H1 (cell line): ENCODE measurements at regions not wholly inside any gene's neighbourhood (a gene's known extent, or its start where the extent isn't known, plus 50 kb on each side); places are given as distances from the start of the nearest gene placed in this dataset.

Experiments used
- CTCF ChIA-PET: fragments of 300-600 bp; sonication (Branson Sonifier 250); formaldehyde crosslinking; loops from one replicate; lab custom pipeline; 2021; ENCODE audit not compliant: partially characterized antibody; lab: Charles Lee
- POLR2A ChIA-PET: fragments of 300-600 bp; sonication (Branson Sonifier 250); formaldehyde crosslinking; loops from one replicate; lab custom pipeline; 2021; ENCODE audit warnings: inconsistent platforms; ENCODE audit not compliant: partially characterized antibody; lab: Charles Lee
- DNase-seq, 2 experiments: peaks; one replicate each; pipeline versions ENCODE4 v3.0.0 to v3.0.0-alpha.2; 2010 to 2022; ENCODE audit warnings: low spot score in 2 of 2, low read depth in 1 of 2, mixed read lengths in 1 of 2
- FAIRE-seq: peaks from 2 replicates; lab custom pipeline; 2011; peaks lifted over from hg19 to GRCh38; lab: Jason Lieb, UNC
- H2AFZ ChIP-seq: 2 replicates; pipeline ENCODE4 v1.8.1; 2012; ENCODE audit warnings: low read length, inconsistent platforms
- H2AK5ac ChIP-seq: 2 replicates; pipeline ENCODE4 v1.6.1; 2013; ENCODE audit warnings: low read depth, low read length
- H2BK120ac ChIP-seq: replicated peaks from 2 replicates; pipeline ENCODE3; 2013; ENCODE audit warnings: low read depth, low read length, inconsistent platforms
- H2BK12ac ChIP-seq: 2 replicates; pipeline ENCODE4 v1.6.1; 2013; ENCODE audit warnings: low read depth, low read length
- H2BK15ac ChIP-seq: 2 replicates; pipeline ENCODE4 v1.6.1; 2013; ENCODE audit warnings: low read length
- H2BK20ac ChIP-seq: 2 replicates; pipeline ENCODE4 v1.6.1; 2013; ENCODE audit warnings: low read length
- H2BK5ac ChIP-seq: 2 replicates; pipeline ENCODE4 v1.6.1; 2013; ENCODE audit warnings: low read depth, low read length
- H3K14ac ChIP-seq: 2 replicates; pipeline ENCODE4 v1.6.1; 2013; ENCODE audit warnings: inconsistent platforms; ENCODE audit not compliant: insufficient read length
- H3K18ac ChIP-seq: 2 replicates; pipeline ENCODE4 v1.6.1; 2013; ENCODE audit warnings: low read length; ENCODE audit errors: extremely low read depth
- H3K23ac ChIP-seq: 2 replicates; pipeline ENCODE4 v1.6.1; 2013; ENCODE audit warnings: inconsistent platforms; ENCODE audit not compliant: insufficient read length
- H3K23me2 ChIP-seq: 2 replicates; pipeline ENCODE4 v1.6.1; 2013; ENCODE audit warnings: low read depth, low read length
- H3K27ac ChIP-seq: 2 replicates; pipeline ENCODE4 v1.6.1; 2011; ENCODE audit warnings: low read depth, low read length, inconsistent platforms
- H3K27me3 ChIP-seq, 4 experiments: replicated peaks in 1 of 4; 1 replicate in 1 of 4; 2 replicates in 3 of 4; pipeline versions ENCODE4 v1.6.1 to v1.8.1; 2011 to 2013; ENCODE audit warnings: low read length in 3 of 4, mild to moderate bottlenecking in 3 of 4, inconsistent platforms in 2 of 4, mixed read lengths in 2 of 4, moderate library complexity in 1 of 4; ENCODE audit not compliant: control insufficient read depth in 3 of 4, insufficient read depth in 3 of 4; ENCODE audit errors: extremely low read depth in 1 of 4
- H3K36me3 ChIP-seq, 4 experiments: 2 replicates each; pipeline versions ENCODE4 v1.6.1 to v1.8.1; 2011 to 2013; ENCODE audit warnings: mild to moderate bottlenecking in 4 of 4, low read length in 3 of 4, moderate library complexity in 2 of 4, control low read depth in 1 of 4, inconsistent platforms in 1 of 4; ENCODE audit not compliant: insufficient read depth in 4 of 4, control insufficient read depth in 2 of 4
- H3K4ac ChIP-seq: replicated peaks from 2 replicates; pipeline ENCODE3; 2013; ENCODE audit warnings: low read length, low read depth, mixed read lengths, inconsistent platforms; ENCODE audit not compliant: insufficient read length
- H3K4me1 ChIP-seq, 4 experiments: replicated peaks in 1 of 4; 1 replicate in 1 of 4; 2 replicates in 3 of 4; pipeline versions ENCODE4 v1.6.1 to v1.8.1; 2011 to 2013; ENCODE audit warnings: low read length in 3 of 4, inconsistent platforms in 2 of 4, mixed read lengths in 1 of 4; ENCODE audit not compliant: insufficient read depth in 4 of 4, control insufficient read depth in 3 of 4
- H3K4me2 ChIP-seq, 2 experiments: 2 replicates each; pipeline versions ENCODE4 v1.6.1 to v1.8.1; 2011 to 2013; ENCODE audit warnings: low read depth in 2 of 2, low read length in 2 of 2, control low read depth in 1 of 2, inconsistent platforms in 1 of 2, mild to moderate bottlenecking in 1 of 2; ENCODE audit not compliant: insufficient read depth in 1 of 2
- H3K4me3 ChIP-seq, 4 experiments: fragments of 200-600, 300-600 bp in 1 of 4; sonication (generic), shearing (Covaris generic), sonication (Bioruptor Twin) in 1 of 4; 2 replicates each; pipeline versions ENCODE4 v1.5.1 to v1.8.1; 2011 to 2016; ENCODE audit warnings: low read length in 4 of 4, low read depth in 3 of 4, control low read depth in 2 of 4, inconsistent platforms in 2 of 4, mild to moderate bottlenecking in 2 of 4, mixed read lengths in 1 of 4, moderate library complexity in 1 of 4; ENCODE audit not compliant: insufficient read depth in 2 of 4; ENCODE audit errors: extremely low read depth in 1 of 4
- H3K56ac ChIP-seq: replicated peaks from 2 replicates; pipeline ENCODE3; 2013; ENCODE audit warnings: low read depth, mild to moderate bottlenecking, mixed read lengths, low read length, inconsistent platforms; ENCODE audit not compliant: insufficient read length
- H3K79me1 ChIP-seq: 2 replicates; pipeline ENCODE4 v1.6.1; 2013; ENCODE audit warnings: low read depth, low read length, control low read depth
- H3K79me2 ChIP-seq, 2 experiments: 2 replicates each; pipeline versions ENCODE4 v1.6.1 to v1.8.1; 2012 to 2013; ENCODE audit warnings: low read length in 2 of 2, mild to moderate bottlenecking in 2 of 2, inconsistent platforms in 1 of 2; ENCODE audit not compliant: insufficient read depth in 2 of 2, control insufficient read depth in 1 of 2
- H3K9ac ChIP-seq, 4 experiments: replicated peaks in 1 of 4; 1 replicate in 1 of 4; 2 replicates in 3 of 4; pipeline versions ENCODE4 v1.6.1 to v1.8.1; 2011 to 2013; ENCODE audit warnings: low read depth in 3 of 4, low read length in 3 of 4, control low read depth in 2 of 4, mild to moderate bottlenecking in 2 of 4, moderate library complexity in 2 of 4, inconsistent platforms in 1 of 4; ENCODE audit errors: extremely low read depth in 1 of 4
- H3K9me3 ChIP-seq, 2 experiments: 2 replicates each; pipeline versions ENCODE4 v1.6.1 to v1.8.1; 2012 to 2013; ENCODE audit warnings: mild to moderate bottlenecking in 2 of 2, moderate library complexity in 2 of 2, control low read depth in 1 of 2, inconsistent platforms in 1 of 2, low read depth in 1 of 2, low read length in 1 of 2, mixed read lengths in 1 of 2; ENCODE audit not compliant: insufficient read depth in 2 of 2
- H4K20me1 ChIP-seq, 2 experiments: replicated peaks in 1 of 2; 2 replicates each; pipeline versions ENCODE3 to v1.8.1; 2011 to 2013; ENCODE audit warnings: inconsistent platforms in 2 of 2, low read length in 2 of 2, mild to moderate bottlenecking in 1 of 2; ENCODE audit not compliant: insufficient read depth in 2 of 2, control insufficient read depth in 1 of 2
- H4K5ac ChIP-seq: 2 replicates; pipeline ENCODE4 v1.6.1; 2013; ENCODE audit warnings: low read length, low read depth, mixed read lengths, inconsistent platforms; ENCODE audit not compliant: insufficient read length
- H4K8ac ChIP-seq: 2 replicates; pipeline ENCODE4 v1.8.0; 2013; ENCODE audit warnings: mild to moderate bottlenecking, moderate library complexity, low read length, inconsistent platforms; ENCODE audit not compliant: insufficient read depth; ENCODE audit errors: extremely low read depth
- H4K91ac ChIP-seq: replicated peaks from 2 replicates; pipeline ENCODE3; 2013; ENCODE audit warnings: low read length, mixed read lengths, inconsistent platforms; ENCODE audit not compliant: insufficient read length
- CBX5 ChIP-seq: fragments of 300-800, 300-1000 bp; sonication (generic); IDR thresholded peaks from 2 replicates; pipeline ENCODE4 v1.7.1; 2016; ENCODE audit warnings: antibody characterized with exemption, low read length, low read depth
- CBX8 ChIP-seq: fragments of 300-800, 300-1000 bp; sonication (generic); IDR thresholded peaks from 2 replicates; pipeline ENCODE4 v1.7.1; 2016; ENCODE audit warnings: low read depth, low read length, borderline replicate concordance
- CHD1 ChIP-seq: IDR thresholded peaks from 2 replicates; pipeline ENCODE4 v1.6.1; 2012; ENCODE audit warnings: low read depth, low read length, improper control_type of control experiment
- CTBP2 ChIP-seq: IDR thresholded peaks from 2 replicates; pipeline ENCODE4 v1.7.0; 2011; ENCODE audit warnings: borderline replicate concordance, mild to moderate bottlenecking, moderate library complexity, mixed read lengths, low read length; ENCODE audit not compliant: insufficient read depth, insufficient read length
- HDAC6 ChIP-seq: IDR thresholded peaks from one replicate; pipeline ENCODE4 v1.7.1; 2012; ENCODE audit warnings: low read depth, mild to moderate bottlenecking, inconsistent platforms, low read length, moderate library complexity
- POLR2AphosphoS5 ChIP-seq: IDR thresholded peaks from 2 replicates; pipeline ENCODE4 v1.6.1; 2011; ENCODE audit warnings: low read depth, low read length
- POU5F1 ChIP-seq: IDR thresholded peaks from 2 replicates; pipeline ENCODE4 v1.6.1; 2011; ENCODE audit warnings: low read depth, mild to moderate bottlenecking, low read length, moderate library complexity
- RFX5 ChIP-seq: IDR thresholded peaks from 2 replicates; pipeline ENCODE4 v1.6.1; 2011; ENCODE audit warnings: low read depth, low read length, improper control_type of control experiment, borderline replicate concordance
- SIN3A ChIP-seq, 2 experiments: IDR thresholded peaks in 1 of 2; conservative IDR thresholded peaks in 1 of 2; 2 replicates each; pipeline ENCODE4 v1.6.1; 2011 to 2012; ENCODE audit warnings: low read length in 2 of 2, improper control_type of control experiment in 1 of 2, low read depth in 1 of 2, mild to moderate bottlenecking in 1 of 2
- SIX5 ChIP-seq: IDR thresholded peaks from 2 replicates; pipeline ENCODE4 v1.6.1; 2011; ENCODE audit warnings: mild to moderate bottlenecking, low read depth, low read length
- WGBS, 2 experiments: shearing (Covaris generic) in 1 of 2; methylation state at CpG; one replicate each; pipeline versions ENCODE4 v1.1.6 to v1.1.7; 2013 to 2015; ENCODE audit warnings: low lambda C conversion rate in 2 of 2, mixed read lengths in 2 of 2, inconsistent platforms in 1 of 2, low coverage in 1 of 2, missing lambda C conversion rate in 1 of 2; ENCODE audit not compliant: insufficient replicate concordance in 2 of 2, insufficient coverage in 1 of 2, insufficient read length in 1 of 2; ENCODE audit errors: extremely low coverage in 1 of 2, missing lambda C conversion rate in 1 of 2; 5-methylcytosine and 5-hydroxymethylcytosine counted together

GRCh38 chr5:40006260-40006659 is 581.5 kb upstream of the DAB2 start:
- no peak overlapping the region for H2BK120ac ChIP-seq
- no peaks in the 10 kb centered on the region for H3K9me3 ChIP-seq
- H3K56ac ChIP-seq: no peak overlapping the region
- no peak overlapping the region for H4K91ac ChIP-seq
- H2BK5ac ChIP-seq: no peak overlapping the region
- WGBS, 2 experiments: 100% methylated on average over 1 of the region's 1 CpG; no CpG with 5 or more reads in 1 of the 2 experiments
- H3K4ac ChIP-seq: no peak overlapping the region
- no peak overlapping the region for H2AK5ac ChIP-seq
- no peak overlapping the region for H2AFZ ChIP-seq
- no peak overlapping the region for H4K5ac ChIP-seq
- H2BK12ac ChIP-seq: no peak overlapping the region
- no peak overlapping the region for H4K8ac ChIP-seq
- H3K79me1 ChIP-seq: no peaks in the 10 kb centered on the region
- H3K9ac ChIP-seq: no peak overlapping the region
- no peaks in the 10 kb centered on the region for H3K79me2 ChIP-seq
- POLR2A ChIA-PET: no interaction called here
- no peak overlapping the region for H3K4me3 ChIP-seq
- no peak overlapping the region for H3K27ac ChIP-seq
- no peaks in the 10 kb centered on the region for H3K23me2 ChIP-seq
- no peak overlapping the region for H3K14ac ChIP-seq
- CTCF ChIA-PET: no interaction called here
- H3K18ac ChIP-seq: no peak overlapping the region
- H3K4me1 ChIP-seq: no peaks in the 10 kb centered on the region
- H4K20me1 ChIP-seq: no peaks in the 10 kb centered on the region
- no peak overlapping the region for H2BK15ac ChIP-seq
- no peaks in the 10 kb centered on the region for H3K27me3 ChIP-seq
- no peak overlapping the region for H2BK20ac ChIP-seq
- no peak for DNase-seq
- no peaks in the 10 kb centered on the region for H3K36me3 ChIP-seq
- H3K23ac ChIP-seq: no peak overlapping the region
- TF ChIP-seq CBX5 (no peak), HDAC6 (no peak), SIN3A (conservative IDR thresholded peaks at IDR 0.05 in 1 of 2, IDR thresholded peaks at IDR 0.05 in 1 of 2; ENCODE audit: low read depth in 1 of 2, low read length in 2 of 2) (no peak), CBX8 (no peak), RFX5 (no peak), POU5F1 (no peak), POLR2AphosphoS5 (no peak), CHD1 (no peak), SIX5 (no peak), CTBP2 (no peak)
- no peak overlapping the region for H3K4me2 ChIP-seq
- FAIRE-seq: no peak
